ENCODE measurements at regions not wholly inside any gene's neighbourhood (a gene's known extent, or its start where the extent isn't known, plus 50 kb on each side); places are given as distances from the start of the nearest gene placed in this dataset.

- H3K27ac ChIP-seq (ENCODE audit: low read depth, low read length), result no peak overlapping the region
- H2AFZ ChIP-seq (ENCODE audit: low read length), result no peak overlapping the region
- H3K9me3 ChIP-seq (ENCODE audit: low read depth, low read length), result peaks cover 4% of the 10 kb centered on the region
- H3K4me1 ChIP-seq (ENCODE audit: insufficient read depth, low read length), result no peaks in the 10 kb centered on the region
- TF ChIP-seq, protein P1, sequence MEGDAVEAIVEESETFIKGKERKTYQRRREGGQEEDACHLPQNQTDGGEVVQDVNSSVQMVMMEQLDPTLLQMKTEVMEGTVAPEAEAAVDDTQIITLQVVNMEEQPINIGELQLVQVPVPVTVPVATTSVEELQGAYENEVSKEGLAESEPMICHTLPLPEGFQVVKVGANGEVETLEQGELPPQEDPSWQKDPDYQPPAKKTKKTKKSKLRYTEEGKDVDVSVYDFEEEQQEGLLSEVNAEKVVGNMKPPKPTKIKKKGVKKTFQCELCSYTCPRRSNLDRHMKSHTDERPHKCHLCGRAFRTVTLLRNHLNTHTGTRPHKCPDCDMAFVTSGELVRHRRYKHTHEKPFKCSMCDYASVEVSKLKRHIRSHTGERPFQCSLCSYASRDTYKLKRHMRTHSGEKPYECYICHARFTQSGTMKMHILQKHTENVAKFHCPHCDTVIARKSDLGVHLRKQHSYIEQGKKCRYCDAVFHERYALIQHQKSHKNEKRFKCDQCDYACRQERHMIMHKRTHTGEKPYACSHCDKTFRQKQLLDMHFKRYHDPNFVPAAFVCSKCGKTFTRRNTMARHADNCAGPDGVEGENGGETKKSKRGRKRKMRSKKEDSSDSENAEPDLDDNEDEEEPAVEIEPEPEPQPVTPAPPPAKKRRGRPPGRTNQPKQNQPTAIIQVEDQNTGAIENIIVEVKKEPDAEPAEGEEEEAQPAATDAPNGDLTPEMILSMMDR (IDR thresholded peaks at IDR 0.05; ENCODE audit: extremely low read depth, low read depth, low read length), result no peak
- H3K4me3 ChIP-seq (ENCODE audit: insufficient read depth, low read length), result no peak overlapping the region
- no peaks in the 10 kb centered on the region for H3K27me3 ChIP-seq (ENCODE audit: insufficient read depth, low read length)
- no peaks in the 10 kb centered on the region for H4K20me1 ChIP-seq (ENCODE audit: insufficient read depth, low read length)
- H3K79me2 ChIP-seq (ENCODE audit: insufficient read depth, low read length), result no peaks in the 10 kb centered on the region
- H3K36me3 ChIP-seq (ENCODE audit: insufficient read depth, low read length), result no peaks in the 10 kb centered on the region
- DNase-seq (ENCODE audit: insufficient read length, low spot score, missing footprints), result no peak
- H3K4me2 ChIP-seq (ENCODE audit: insufficient read depth, low read length), result no peak overlapping the region
Measured at GRCh38 chr5:165282491-165282890, 1777.1 kb downstream of the MAT2B start.

DNA sequence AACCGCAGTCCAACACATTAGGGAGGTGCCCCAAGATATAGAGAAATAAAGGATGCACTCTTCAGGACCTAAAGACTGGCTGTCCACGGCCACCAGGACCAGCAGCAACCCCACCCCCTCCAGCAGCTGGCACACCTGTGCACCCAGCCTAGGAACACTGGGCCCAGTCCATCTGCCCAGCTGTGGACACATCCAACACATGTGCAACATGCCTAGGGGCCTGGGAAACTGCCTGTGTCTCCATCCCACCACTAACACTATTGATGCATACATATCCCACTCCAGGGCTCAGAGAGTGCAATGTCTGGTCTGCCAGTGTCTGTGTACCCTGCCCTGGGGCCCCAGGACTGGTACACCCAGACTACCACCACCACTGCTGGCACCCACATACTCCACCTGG is 1781.3 kb downstream of the MAT2B start:
- no peak for DNase-seq (ENCODE audit: insufficient read length, low spot score, missing footprints)
- no peak overlapping the region for H3K4me2 ChIP-seq (ENCODE audit: insufficient read depth, low read length)
- no peaks in the 10 kb centered on the region for H3K36me3 ChIP-seq (ENCODE audit: insufficient read depth, low read length)
- no peak overlapping the region for H3K4me3 ChIP-seq (ENCODE audit: insufficient read depth, low read length)
- H3K79me2 ChIP-seq (ENCODE audit: insufficient read depth, low read length), result no peaks in the 10 kb centered on the region
- no peaks in the 10 kb centered on the region for H4K20me1 ChIP-seq (ENCODE audit: insufficient read depth, low read length)
- H2AFZ ChIP-seq (ENCODE audit: low read length), result no peak overlapping the region
- peaks cover 4% of the 10 kb centered on the region for H3K9me3 ChIP-seq (ENCODE audit: low read depth, low read length)
- TF ChIP-seq, protein P1 (IDR thresholded peaks at IDR 0.05; ENCODE audit: extremely low read depth, low read depth, low read length), result no peak
- H3K27ac ChIP-seq (ENCODE audit: low read depth, low read length), result no peak overlapping the region
- H3K4me1 ChIP-seq (ENCODE audit: insufficient read depth, low read length), result no peaks in the 10 kb centered on the region
- H3K27me3 ChIP-seq (ENCODE audit: insufficient read depth, low read length), result no peaks in the 10 kb centered on the region

DNA sequence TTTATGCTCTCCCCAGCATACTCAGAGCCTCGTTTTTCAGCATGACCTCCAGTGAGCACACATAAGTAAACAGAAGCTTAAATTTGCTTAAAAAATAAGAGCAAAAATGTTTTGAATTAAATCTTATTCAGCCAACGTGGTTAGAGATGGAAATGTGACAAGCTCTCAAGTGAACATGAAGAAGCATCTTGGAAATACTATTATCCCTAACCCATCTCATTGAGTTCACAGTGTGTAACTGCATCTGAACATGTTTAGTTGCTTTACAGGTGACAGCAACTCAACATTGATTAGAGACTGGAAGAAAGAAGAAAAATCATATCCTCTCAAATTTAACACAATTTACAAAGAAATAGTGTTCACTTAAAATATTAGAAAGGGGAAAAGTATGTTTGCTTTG is 1785.1 kb downstream of the MAT2B start:
- H2AFZ ChIP-seq (ENCODE audit: low read length), result no peak overlapping the region
- no peaks in the 10 kb centered on the region for H3K36me3 ChIP-seq (ENCODE audit: insufficient read depth, low read length)
- no peaks in the 10 kb centered on the region for H3K4me1 ChIP-seq (ENCODE audit: insufficient read depth, low read length)
- H3K27me3 ChIP-seq (ENCODE audit: insufficient read depth, low read length), result no peaks in the 10 kb centered on the region
- no peak overlapping the region for H3K27ac ChIP-seq (ENCODE audit: low read depth, low read length)
- H3K79me2 ChIP-seq (ENCODE audit: insufficient read depth, low read length), result no peaks in the 10 kb centered on the region
- H3K4me2 ChIP-seq (ENCODE audit: insufficient read depth, low read length), result no peak overlapping the region
- DNase-seq (ENCODE audit: insufficient read length, low spot score, missing footprints), result no peak
- TF ChIP-seq, protein P1 (IDR thresholded peaks at IDR 0.05; ENCODE audit: extremely low read depth, low read depth, low read length), result no peak
- H3K9me3 ChIP-seq (ENCODE audit: low read depth, low read length), result no peaks in the 10 kb centered on the region
- H4K20me1 ChIP-seq (ENCODE audit: insufficient read depth, low read length), result no peaks in the 10 kb centered on the region
- H3K4me3 ChIP-seq (ENCODE audit: insufficient read depth, low read length), result no peak overlapping the region

DNA sequence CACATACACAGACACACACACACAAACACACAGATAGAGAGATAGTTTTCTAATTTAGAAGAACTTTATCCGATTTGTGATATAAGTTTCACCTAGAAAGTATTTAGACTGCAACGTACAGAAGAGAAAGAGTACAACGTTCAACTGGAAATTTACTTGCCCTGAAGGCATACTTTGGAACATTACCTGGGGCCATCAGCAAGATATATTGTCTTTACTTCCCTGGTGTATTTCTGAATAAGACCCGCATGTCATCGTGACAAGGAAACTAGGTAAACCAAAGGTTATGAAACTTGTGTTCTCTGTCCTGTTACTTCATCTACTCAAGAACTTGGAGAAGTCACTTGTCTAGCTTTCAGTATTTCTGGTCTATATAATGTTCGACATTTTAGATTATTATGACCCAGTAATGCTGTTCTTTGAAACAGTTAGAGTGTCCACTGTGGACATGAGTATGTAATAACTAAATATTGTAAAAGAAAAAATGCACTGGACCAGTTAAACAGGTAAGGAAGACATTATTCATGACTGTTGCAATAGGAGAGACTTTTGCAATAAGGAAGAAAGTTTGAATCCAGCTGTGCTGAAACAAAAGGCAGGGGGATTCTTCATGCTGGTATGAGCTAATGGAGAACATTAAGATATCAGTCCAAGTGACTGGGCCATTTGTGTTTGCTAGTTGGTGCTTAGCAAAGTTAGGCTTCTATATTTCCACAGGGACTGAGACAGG is 1791.1 kb downstream of the MAT2B start:
- Histone ChIP-seq H4K20me1 (ENCODE audit: insufficient read depth, low read length) (no peaks in the 10 kb centered on the region), H3K4me1 (ENCODE audit: insufficient read depth, low read length) (no peaks in the 10 kb centered on the region), H3K27me3 (ENCODE audit: insufficient read depth, low read length) (no peaks in the 10 kb centered on the region), H3K27ac (ENCODE audit: low read depth, low read length) (no peak overlapping the region), H3K79me2 (ENCODE audit: insufficient read depth, low read length) (no peaks in the 10 kb centered on the region), H3K36me3 (ENCODE audit: insufficient read depth, low read length) (no peaks in the 10 kb centered on the region), H2AFZ (ENCODE audit: low read length) (no peak overlapping the region), H3K4me3 (ENCODE audit: insufficient read depth, low read length) (no peak overlapping the region), H3K9me3 (ENCODE audit: low read depth, low read length) (no peaks in the 10 kb centered on the region), H3K4me2 (ENCODE audit: insufficient read depth, low read length) (no peak overlapping the region)
- TF ChIP-seq, protein P1 (IDR thresholded peaks at IDR 0.05; ENCODE audit: extremely low read depth, low read depth, low read length), result no peak
- peak; percentile 18 for DNase-seq (ENCODE audit: insufficient read length, low spot score, missing footprints)
